ENCODE measurements at regions not wholly inside any gene's neighbourhood (a gene's known extent, or its start where the extent isn't known, plus 50 kb on each side); places are given as distances from the start of the nearest gene placed in this dataset.

- TF ChIP-seq CTCF (conservative IDR thresholded peaks at IDR 0.05; ENCODE audit: low read depth, low read length) (no peak), EZH2 (IDR thresholded peaks at IDR 0.05; ENCODE audit: borderline replicate concordance, low read depth, low read length, poor library complexity, severe bottlenecking) (no peak)
Measured at GRCh38 chr14:78091361-78091760, 78.8 kb upstream of the NRXN3 start.

Data from A673 (cell line).